CD4-positive, alpha-beta T cell treated with Interleukin-4 for 4 hours (primary cell): ENCODE measurements at regions not wholly inside any gene's neighbourhood (a gene's known extent, or its start where the extent isn't known, plus 50 kb on each side); places are given as distances from the start of the nearest gene placed in this dataset.
"Not testable (repeated sequence)": the region's sequence is repeated elsewhere in the genome, so short reads cannot be mapped to it uniquely, and the experiment has no call there.

Experiments
- DNase-seq: peaks from one replicate; pipeline ENCODE4 v3.0.0-alpha.2; 2020

GRCh38 chr3:177835008-177835407, 637.7 kb upstream of the TBL1XR1 start:
- no peak for DNase-seq

GRCh38 chr3:177835917-177836316, 638.6 kb upstream of the TBL1XR1 start:
- no peak for DNase-seq

- DNase-seq = no peak
Measured at GRCh38 chr3:177836671-177837070, 639.4 kb upstream of the TBL1XR1 start.

- no peak for DNase-seq
Measured at GRCh38 chr3:177837951-177838655, 640.8 kb upstream of the TBL1XR1 start.

GRCh38 chr3:177838766-177839350, 641.6 kb upstream of the TBL1XR1 start:
- no peak for DNase-seq

- no peak for DNase-seq
Measured at GRCh38 chr3:177842302-177842701, 645.0 kb upstream of the TBL1XR1 start.

- no peak for DNase-seq
Measured at GRCh38 chr3:177842743-177843734, 645.8 kb upstream of the TBL1XR1 start.

- DNase-seq = no peak
Measured at GRCh38 chr3:177852001-177852807, 654.9 kb upstream of the TBL1XR1 start.

GRCh38 chr3:177855021-177855420, 657.7 kb upstream of the TBL1XR1 start:
- DNase-seq = no peak

- DNase-seq = no peak
Measured at GRCh38 chr3:177860184-177860583, 662.9 kb upstream of the TBL1XR1 start.

GRCh38 chr3:177862962-177863491, 665.7 kb upstream of the TBL1XR1 start:
- DNase-seq = no peak

GRCh38 chr3:177871267-177871666, 665.0 kb upstream of the KCNMB2 start:
- DNase-seq = not testable (repeated sequence)

GRCh38 chr3:177878192-177878591, 658.0 kb upstream of the KCNMB2 start:
- DNase-seq = no peak

- no peak for DNase-seq
Measured at GRCh38 chr3:177878957-177879356, 657.3 kb upstream of the KCNMB2 start.

- no peak for DNase-seq
Measured at GRCh38 chr3:177881351-177881750, 654.9 kb upstream of the KCNMB2 start.

- DNase-seq = no peak
Measured at GRCh38 chr3:177882124-177882648, 654.0 kb upstream of the KCNMB2 start.

GRCh38 chr3:177883091-177883490, 653.1 kb upstream of the KCNMB2 start:
- no peak for DNase-seq

GRCh38 chr3:177883957-177884356, 652.3 kb upstream of the KCNMB2 start:
- no peak for DNase-seq

GRCh38 chr3:177885063-177885462, 651.2 kb upstream of the KCNMB2 start:
- DNase-seq = no peak

GRCh38 chr3:177886501-177886900, 649.7 kb upstream of the KCNMB2 start:
- DNase-seq = no peak

- DNase-seq = no peak
Measured at GRCh38 chr3:177887475-177887874, 648.8 kb upstream of the KCNMB2 start.

- DNase-seq = no peak
Measured at GRCh38 chr3:177889161-177889560, 647.1 kb upstream of the KCNMB2 start.
